ENCODE measurements at regions not wholly inside any gene's neighbourhood (a gene's known extent, or its start where the extent isn't known, plus 50 kb on each side); places are given as distances from the start of the nearest gene placed in this dataset.
A peak's percentile ranks its signal among the peaks of the same experiment; 100 is the strongest.
"Not testable (repeated sequence)": the region's sequence is repeated elsewhere in the genome, so short reads cannot be mapped to it uniquely, and the experiment has no call there.

- DNase-seq (ENCODE audit: low spot score): peak; percentile 51
Measured at GRCh38 chr16:87203060-87203656, 114.0 kb downstream of the C16orf95 start.

GRCh38 chr16:87206646-87207451, 110.3 kb downstream of the C16orf95 start:
- no peak for DNase-seq (ENCODE audit: low spot score)

- no peak for DNase-seq (ENCODE audit: low spot score)
Measured at GRCh38 chr16:87207509-87207908, 109.7 kb downstream of the C16orf95 start.

GRCh38 chr16:87207965-87208364, 109.2 kb downstream of the C16orf95 start:
- DNase-seq (ENCODE audit: low spot score): no peak

- not testable (repeated sequence) for DNase-seq (ENCODE audit: low spot score)
Measured at GRCh38 chr16:87208968-87209367, 108.2 kb downstream of the C16orf95 start.

GRCh38 chr16:87209808-87210512, 107.2 kb downstream of the C16orf95 start:
- DNase-seq (ENCODE audit: low spot score): no peak

- no peak for DNase-seq (ENCODE audit: low spot score)
Measured at GRCh38 chr16:87210894-87211293, 106.3 kb downstream of the C16orf95 start.

- no peak for DNase-seq (ENCODE audit: low spot score)
Measured at GRCh38 chr16:87212026-87212425, 105.2 kb downstream of the C16orf95 start.

GRCh38 chr16:87213536-87213935, 103.7 kb downstream of the C16orf95 start:
- no peak for DNase-seq (ENCODE audit: low spot score)

- no peak for DNase-seq (ENCODE audit: low spot score)
Measured at GRCh38 chr16:87216148-87216840, 100.9 kb downstream of the C16orf95 start.

- DNase-seq (ENCODE audit: low spot score): no peak
Measured at GRCh38 chr16:87216841-87217275, 100.3 kb downstream of the C16orf95 start.

GRCh38 chr16:87217802-87218201, 99.4 kb downstream of the C16orf95 start:
- DNase-seq (ENCODE audit: low spot score): not testable (repeated sequence)

GRCh38 chr16:87218281-87219055, 98.7 kb downstream of the C16orf95 start:
- DNase-seq (ENCODE audit: low spot score): no peak

- no peak for DNase-seq (ENCODE audit: low spot score)
Measured at GRCh38 chr16:87219287-87219909, 97.8 kb downstream of the C16orf95 start.

- DNase-seq (ENCODE audit: low spot score): no peak
Measured at GRCh38 chr16:87221633-87222032, 95.6 kb downstream of the C16orf95 start.

- no peak for DNase-seq (ENCODE audit: low spot score)
Measured at GRCh38 chr16:87222335-87222734, 94.9 kb downstream of the C16orf95 start.

- DNase-seq (ENCODE audit: low spot score): no peak
Measured at GRCh38 chr16:87223656-87224248, 93.4 kb downstream of the C16orf95 start.

- DNase-seq (ENCODE audit: low spot score): no peak
Measured at GRCh38 chr16:87226926-87227295, 90.3 kb downstream of the C16orf95 start.

- DNase-seq (ENCODE audit: low spot score): no peak
Measured at GRCh38 chr16:87227296-87227951, 89.8 kb downstream of the C16orf95 start.

GRCh38 chr16:87228363-87228762, 88.8 kb downstream of the C16orf95 start:
- DNase-seq (ENCODE audit: low spot score): no peak
